ENCODE measurements at regions not wholly inside any gene's neighbourhood (a gene's known extent, or its start where the extent isn't known, plus 50 kb on each side); places are given as distances from the start of the nearest gene placed in this dataset.

GRCh38 chr11:112437096-112437495 lies 176.4 kb upstream of the PLET1 start:
- Histone ChIP-seq H3K27me3 (ENCODE audit: control insufficient read depth in 1 of 2, insufficient read depth in 2 of 2, low read length in 2 of 2) (no peaks in the 10 kb centered on the region), H3K9me3 (ENCODE audit: control insufficient read depth in 1 of 2, insufficient read depth in 1 of 2, low read length in 2 of 2) (peaks cover 0 to 23% of the 10 kb centered on the region in 2 experiments), H3K4me3 (ENCODE audit: low read length) (no peak overlapping the region), H3K4me1 (ENCODE audit: insufficient read depth, low read length) (no peaks in the 10 kb centered on the region), H3K27ac (ENCODE audit: low read depth in 1 of 2, low read length in 2 of 2) (no peak overlapping the region), H3K36me3 (ENCODE audit: insufficient read depth, low read length) (no peaks in the 10 kb centered on the region)
- no peak for TF ChIP-seq CTCF (IDR thresholded peaks at IDR 0.05)
- H3K27ac Mint-ChIP-seq = no peak overlapping the region
- POLR2A ChIA-PET = no interaction called here
- no peaks in the 10 kb centered on the region for H3K4me1 Mint-ChIP-seq (ENCODE audit: low read depth)
- intact Hi-C loops (cut with DNase I, micrococcal nuclease) = no loop called here
- CTCF ChIA-PET = no interaction called here
- no peak overlapping the region for H3K4me3 Mint-ChIP-seq
- H3K9me3 Mint-ChIP-seq = peaks cover 17% of the 10 kb centered on the region
- DNase-seq = no peak
- no peak for ATAC-seq (ENCODE audit: poor library complexity)
- no peaks in the 10 kb centered on the region for H3K36me3 Mint-ChIP-seq (ENCODE audit: low read depth)
- H3K27me3 Mint-ChIP-seq = peaks cover 13% of the 10 kb centered on the region

- Mint-ChIP-seq H3K9me3 (peaks cover 22% of the 10 kb centered on the region), H3K4me3 (no peak overlapping the region), H3K27ac (no peak overlapping the region), H3K4me1 (ENCODE audit: low read depth) (no peaks in the 10 kb centered on the region), H3K27me3 (peaks cover 12% of the 10 kb centered on the region), H3K36me3 (ENCODE audit: low read depth) (peaks cover 7% of the 10 kb centered on the region)
- peaks cover 0 to 26% of the 10 kb centered on the region in 2 experiments for H3K9me3 ChIP-seq (ENCODE audit: control insufficient read depth in 1 of 2, insufficient read depth in 1 of 2, low read length in 2 of 2)
- POLR2A ChIA-PET = no interaction called here
- DNase-seq (no peak), ATAC-seq (ENCODE audit: poor library complexity) (no peak)
- H3K36me3 ChIP-seq (ENCODE audit: insufficient read depth, low read length) = no peaks in the 10 kb centered on the region
- CTCF ChIA-PET = no interaction called here
- no peak overlapping the region for H3K4me3 ChIP-seq (ENCODE audit: low read length)
- no peak for TF ChIP-seq CTCF (IDR thresholded peaks at IDR 0.05)
- H3K27me3 ChIP-seq (ENCODE audit: control insufficient read depth in 1 of 2, insufficient read depth in 2 of 2, low read length in 2 of 2) = no peaks in the 10 kb centered on the region
- no peak overlapping the region for H3K27ac ChIP-seq (ENCODE audit: low read depth in 1 of 2, low read length in 2 of 2)
- H3K4me1 ChIP-seq (ENCODE audit: insufficient read depth, low read length) = no peaks in the 10 kb centered on the region
- intact Hi-C loops (cut with DNase I, micrococcal nuclease) = no loop called here
Observed at GRCh38 chr11:112439614-112440013, 179.0 kb upstream of the PLET1 start.

- intact Hi-C loops (cut with DNase I, micrococcal nuclease) = no loop called here
- H3K9me3 Mint-ChIP-seq = peaks cover 24% of the 10 kb centered on the region
- H3K27ac ChIP-seq (ENCODE audit: low read depth in 1 of 2, low read length in 2 of 2) = no peak overlapping the region
- DNase-seq (no peak), ATAC-seq (ENCODE audit: poor library complexity) (no peak)
- peaks cover 0 to 35% of the 10 kb centered on the region in 2 experiments for H3K9me3 ChIP-seq (ENCODE audit: control insufficient read depth in 1 of 2, insufficient read depth in 1 of 2, low read length in 2 of 2)
- CTCF ChIA-PET = no interaction called here
- no peak for TF ChIP-seq CTCF (IDR thresholded peaks at IDR 0.05)
- H3K27me3 Mint-ChIP-seq = peaks cover 5% of the 10 kb centered on the region
- H3K4me1 ChIP-seq (ENCODE audit: insufficient read depth, low read length) = no peaks in the 10 kb centered on the region
- no peaks in the 10 kb centered on the region for H3K4me1 Mint-ChIP-seq (ENCODE audit: low read depth)
- H3K27me3 ChIP-seq (ENCODE audit: control insufficient read depth in 1 of 2, insufficient read depth in 2 of 2, low read length in 2 of 2) = no peaks in the 10 kb centered on the region
- H3K27ac Mint-ChIP-seq = no peak overlapping the region
- no peak overlapping the region for H3K4me3 Mint-ChIP-seq
- POLR2A ChIA-PET = no interaction called here
- H3K4me3 ChIP-seq (ENCODE audit: low read length) = no peak overlapping the region
- H3K36me3 Mint-ChIP-seq (ENCODE audit: low read depth) = peaks cover 13% of the 10 kb centered on the region
- H3K36me3 ChIP-seq (ENCODE audit: insufficient read depth, low read length) = no peaks in the 10 kb centered on the region
Observed at GRCh38 chr11:112440518-112440917, 179.9 kb upstream of the PLET1 start.

Measured in CD4-positive, alpha-beta T cell (primary cell).